HFFc6 (cell line): ENCODE measurements at regions not wholly inside any gene's neighbourhood (a gene's known extent, or its start where the extent isn't known, plus 50 kb on each side); places are given as distances from the start of the nearest gene placed in this dataset.
A peak's percentile ranks its signal among the peaks of the same experiment; 100 is the strongest.

Source experiments
- DNase-seq: peaks from one replicate; pipeline ENCODE4 v3.0.0-alpha.2; 2018
- H3K27ac Mint-ChIP-seq: 2 replicates; pipeline ENCODE4 v1.8.0; 2020; ENCODE audit warnings: mild to moderate bottlenecking, mixed read lengths
- H3K27me3 Mint-ChIP-seq: 2 replicates; pipeline ENCODE4 v1.8.0; 2021; ENCODE audit warnings: mild to moderate bottlenecking, moderate library complexity, mixed read lengths; ENCODE audit not compliant: insufficient read depth
- H3K36me3 Mint-ChIP-seq: 2 replicates; pipeline ENCODE4 v1.8.0; 2021; ENCODE audit warnings: low read depth, mixed read lengths
- H3K4me1 Mint-ChIP-seq: 2 replicates; pipeline ENCODE4 v1.8.0; 2020; ENCODE audit warnings: low read depth, mixed read lengths
- H3K4me3 Mint-ChIP-seq: 2 replicates; pipeline ENCODE4 v1.8.0; 2020; ENCODE audit warnings: mild to moderate bottlenecking, moderate library complexity, mixed read lengths
- H3K9me3 Mint-ChIP-seq: 2 replicates; pipeline ENCODE4 v1.8.0; 2020; ENCODE audit warnings: mild to moderate bottlenecking, mixed read lengths
- CTCF ChIP-seq: fragments of 200-600 bp; sonication (generic); IDR thresholded peaks from 2 replicates; pipeline ENCODE4 v1.5.0; 2021; ENCODE audit warnings: antibody characterized with exemption, mild to moderate bottlenecking

- Mint-ChIP-seq H3K9me3 (no peaks in the 10 kb centered on the region), H3K4me1 (peaks cover 38% of the 10 kb centered on the region), H3K27ac (no peak overlapping the region; the same call in 1 of the 2 replicates), H3K36me3 (no peaks in the 10 kb centered on the region), H3K4me3 (no peak overlapping the region), H3K27me3 (peaks cover 4% of the 10 kb centered on the region)
- no peak for DNase-seq
- no peak for TF ChIP-seq CTCF
These were observed 157.1 kb upstream of the PRKCQ start for GRCh38 chr10:6737080-6737641.

GRCh38 chr10:6734286-6734685 lies 154.2 kb upstream of the PRKCQ start:
- no peak for DNase-seq

GRCh38 chr10:6729861-6730344 lies 149.8 kb upstream of the PRKCQ start:
- DNase-seq = no peak
- H3K27me3 Mint-ChIP-seq = peaks cover 9% of the 10 kb centered on the region
- no peaks in the 10 kb centered on the region for H3K36me3 Mint-ChIP-seq
- no peak for TF ChIP-seq CTCF
- no peaks in the 10 kb centered on the region for H3K9me3 Mint-ChIP-seq
- no peak overlapping the region; the same call in 1 of the 2 replicates for H3K4me3 Mint-ChIP-seq
- no peak overlapping the region for H3K27ac Mint-ChIP-seq
- peaks cover 26% of the 10 kb centered on the region for H3K4me1 Mint-ChIP-seq

More at GRCh38 chr10:6734286-6734685, 154.2 kb upstream of the PRKCQ start:
- no peak for TF ChIP-seq CTCF
- peaks cover 40% of the 10 kb centered on the region for H3K4me1 Mint-ChIP-seq
- H3K36me3 Mint-ChIP-seq = no peaks in the 10 kb centered on the region
- no peak overlapping the region for H3K4me3 Mint-ChIP-seq
- H3K9me3 Mint-ChIP-seq = no peaks in the 10 kb centered on the region
- H3K27ac Mint-ChIP-seq = no peak overlapping the region
- peaks cover 5% of the 10 kb centered on the region for H3K27me3 Mint-ChIP-seq

- no peak for TF ChIP-seq CTCF
- peaks cover 9% of the 10 kb centered on the region for H3K27me3 Mint-ChIP-seq
- H3K36me3 Mint-ChIP-seq = no peaks in the 10 kb centered on the region
- DNase-seq = peak; percentile 78
- no peaks in the 10 kb centered on the region for H3K9me3 Mint-ChIP-seq
- peaks cover 26% of the 10 kb centered on the region for H3K4me1 Mint-ChIP-seq
- H3K27ac Mint-ChIP-seq = peak overlapping the region; percentile 1; the same call in 1 of the 2 replicates
- H3K4me3 Mint-ChIP-seq = peak overlapping the region; percentile 30
These were observed 149.1 kb upstream of the PRKCQ start for GRCh38 chr10:6729071-6729774.

GRCh38 chr10:6726924-6727323 lies 146.8 kb upstream of the PRKCQ start:
- no peak for TF ChIP-seq CTCF

More at GRCh38 chr10:6726924-6727323, 146.8 kb upstream of the PRKCQ start:
- no peaks in the 10 kb centered on the region; the same call in 1 of the 2 replicates for H3K36me3 Mint-ChIP-seq
- H3K27me3 Mint-ChIP-seq = peaks cover 5% of the 10 kb centered on the region; the same call in 1 of the 2 replicates
- no peak overlapping the region for H3K27ac Mint-ChIP-seq
- H3K9me3 Mint-ChIP-seq = no peaks in the 10 kb centered on the region
- DNase-seq = no peak
- no peak overlapping the region for H3K4me3 Mint-ChIP-seq
- peaks cover 43% of the 10 kb centered on the region for H3K4me1 Mint-ChIP-seq
